ENCODE measurements at regions not wholly inside any gene's neighbourhood (a gene's known extent, or its start where the extent isn't known, plus 50 kb on each side); places are given as distances from the start of the nearest gene placed in this dataset.

GRCh38 chr22:47250995-47251765, 488.7 kb downstream of the TBC1D22A start:
- Histone ChIP-seq H2AFZ (ENCODE audit: low read length) (no peak overlapping the region), H3K4me2 (ENCODE audit: low read depth, low read length, poor library complexity, severe bottlenecking) (no peak overlapping the region), H3K9ac (ENCODE audit: low read depth, low read length, poor library complexity, severe bottlenecking) (no peak overlapping the region), H3K4me1 (ENCODE audit: insufficient read depth, low read length, poor library complexity, severe bottlenecking) (no peaks in the 10 kb centered on the region), H3F3A (ENCODE audit: low read depth) (no peaks in the 10 kb centered on the region), H3K36me3 (ENCODE audit: insufficient read depth, low read length) (no peaks in the 10 kb centered on the region), H3K9me3 (ENCODE audit: insufficient read depth, low read depth, low read length) (peaks cover 9% of the 10 kb centered on the region; the same call in 1 of the 2 replicates), H3K9me2 (replicated peaks; ENCODE audit: low read depth, low read length) (no peaks in the 10 kb centered on the region), H3K4me3 (ENCODE audit: low read length, poor library complexity, severe bottlenecking) (no peak overlapping the region), H3K27me3 (ENCODE audit: insufficient read depth, low read length, poor library complexity, severe bottlenecking) (no peaks in the 10 kb centered on the region), H4K20me1 (ENCODE audit: insufficient read depth, low read length, poor library complexity, severe bottlenecking) (no peaks in the 10 kb centered on the region), H3K79me2 (ENCODE audit: insufficient read depth, low read length) (no peaks in the 10 kb centered on the region)
- TF ChIP-seq EZH2phosphoT487 (IDR thresholded peaks at IDR 0.05; ENCODE audit: borderline replicate concordance) = no peak
- no peak for TF ChIP-seq CTCF (conservative IDR thresholded peaks at IDR 0.05; ENCODE audit: low read length)

GRCh38 chr22:47249370-47249928, 487.0 kb downstream of the TBC1D22A start:
- Histone ChIP-seq H3F3A (ENCODE audit: low read depth) (no peaks in the 10 kb centered on the region), H3K9ac (ENCODE audit: low read depth, low read length, poor library complexity, severe bottlenecking) (no peak overlapping the region), H3K36me3 (ENCODE audit: insufficient read depth, low read length) (no peaks in the 10 kb centered on the region), H4K20me1 (ENCODE audit: insufficient read depth, low read length, poor library complexity, severe bottlenecking) (no peaks in the 10 kb centered on the region), H3K9me3 (ENCODE audit: insufficient read depth, low read depth, low read length) (peaks cover 12% of the 10 kb centered on the region; the same call in 1 of the 2 replicates), H2AFZ (ENCODE audit: low read length) (no peak overlapping the region), H3K4me1 (ENCODE audit: insufficient read depth, low read length, poor library complexity, severe bottlenecking) (no peaks in the 10 kb centered on the region), H3K79me2 (ENCODE audit: insufficient read depth, low read length) (no peaks in the 10 kb centered on the region), H3K9me2 (replicated peaks; ENCODE audit: low read depth, low read length) (no peaks in the 10 kb centered on the region), H3K4me3 (ENCODE audit: low read length, poor library complexity, severe bottlenecking) (no peak overlapping the region), H3K27me3 (ENCODE audit: insufficient read depth, low read length, poor library complexity, severe bottlenecking) (no peaks in the 10 kb centered on the region), H3K4me2 (ENCODE audit: low read depth, low read length, poor library complexity, severe bottlenecking) (no peak overlapping the region)
- no peak for TF ChIP-seq EZH2phosphoT487 (IDR thresholded peaks at IDR 0.05; ENCODE audit: borderline replicate concordance)
- TF ChIP-seq CTCF (conservative IDR thresholded peaks at IDR 0.05; ENCODE audit: low read length) = no peak

- H3K4me1 ChIP-seq (ENCODE audit: insufficient read depth, low read length, poor library complexity, severe bottlenecking) = no peaks in the 10 kb centered on the region
- H3K9me3 ChIP-seq (ENCODE audit: insufficient read depth, low read depth, low read length) = peaks cover 14% of the 10 kb centered on the region; the same call in 1 of the 2 replicates
- H3F3A ChIP-seq (ENCODE audit: low read depth) = no peaks in the 10 kb centered on the region
- no peak overlapping the region for H3K4me2 ChIP-seq (ENCODE audit: low read depth, low read length, poor library complexity, severe bottlenecking)
- no peaks in the 10 kb centered on the region for H3K36me3 ChIP-seq (ENCODE audit: insufficient read depth, low read length)
- H3K27me3 ChIP-seq (ENCODE audit: insufficient read depth, low read length, poor library complexity, severe bottlenecking) = no peaks in the 10 kb centered on the region
- no peaks in the 10 kb centered on the region for H4K20me1 ChIP-seq (ENCODE audit: insufficient read depth, low read length, poor library complexity, severe bottlenecking)
- no peak overlapping the region for H2AFZ ChIP-seq (ENCODE audit: low read length)
- no peak for TF ChIP-seq CTCF (conservative IDR thresholded peaks at IDR 0.05; ENCODE audit: low read length)
- no peak for TF ChIP-seq EZH2phosphoT487 (IDR thresholded peaks at IDR 0.05; ENCODE audit: borderline replicate concordance)
- H3K79me2 ChIP-seq (ENCODE audit: insufficient read depth, low read length) = no peaks in the 10 kb centered on the region
- H3K4me3 ChIP-seq (ENCODE audit: low read length, poor library complexity, severe bottlenecking) = no peak overlapping the region
- no peak overlapping the region for H3K9ac ChIP-seq (ENCODE audit: low read depth, low read length, poor library complexity, severe bottlenecking)
- no peaks in the 10 kb centered on the region for H3K9me2 ChIP-seq (replicated peaks; ENCODE audit: low read depth, low read length)
Measured at GRCh38 chr22:47248925-47249324, 486.5 kb downstream of the TBC1D22A start.
